ENCODE measurements at regions not wholly inside any gene's neighbourhood (a gene's known extent, or its start where the extent isn't known, plus 50 kb on each side); places are given as distances from the start of the nearest gene placed in this dataset.

DNA sequence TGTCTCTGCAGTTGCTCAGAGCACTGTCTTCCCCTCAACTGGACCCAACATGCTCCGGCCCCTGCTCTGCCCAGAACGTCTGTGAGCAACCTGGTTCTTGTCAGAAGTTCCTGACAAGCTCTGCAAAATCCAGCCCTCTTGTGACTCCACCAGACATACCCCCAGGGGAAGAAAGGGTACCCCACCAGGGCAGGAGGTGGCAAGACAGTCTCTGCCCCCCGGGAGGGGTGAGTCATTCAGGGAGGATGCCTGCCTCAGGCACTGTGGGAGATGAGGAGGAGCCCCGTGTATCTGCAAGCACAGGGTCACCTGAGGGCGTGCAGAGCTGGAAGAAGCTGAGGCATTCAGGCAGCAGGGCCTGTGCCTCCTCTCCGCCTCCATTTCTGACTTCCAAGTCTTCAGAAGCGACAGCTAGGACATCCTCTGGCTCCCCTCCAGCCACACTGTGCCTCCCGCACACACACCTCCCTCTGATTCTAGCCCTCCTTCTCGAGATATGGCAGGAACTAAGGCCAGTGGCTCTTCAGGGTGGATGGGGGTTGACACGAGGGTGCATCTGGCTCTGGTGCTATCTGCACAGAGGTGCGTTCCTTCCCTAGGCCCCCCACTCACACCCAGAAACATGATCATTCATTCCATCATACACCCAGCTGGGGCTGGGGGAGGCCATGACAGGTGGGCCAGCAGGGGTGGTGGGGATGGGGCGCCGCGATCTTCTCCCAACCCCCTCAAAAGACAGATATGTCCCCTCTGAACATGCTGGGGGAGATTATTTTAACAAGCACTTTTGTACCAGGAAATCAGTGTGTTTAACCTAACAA lies 222.2 kb downstream of the CYP26B1 start:
- WGBS (ENCODE audit: insufficient coverage, low coverage, missing lambda C conversion rate), result 27% methylated on average over 11 of the region's 14 CpGs
- H3K9me3 ChIP-seq (replicated peaks; ENCODE audit: control insufficient read depth, insufficient read depth, low read depth, low read length), result no peaks in the 10 kb centered on the region
- H3K27me3 ChIP-seq (ENCODE audit: control insufficient read depth in 2 of 2, insufficient read depth in 2 of 2, low read length in 2 of 2), result peaks cover 2 to 20% of the 10 kb centered on the region in 2 experiments; a peak in 3 of 5 replicates
- intact Hi-C loops (cut with micrococcal nuclease) (loop anchor here (10.0 kb wide), 1 partner anchor 679 kb away; no protein-coding TSS in a partner anchor), in situ Hi-C loops (cut with MboI) (loop anchor here (10.0 kb wide), 2 partner anchors 229 to 659 kb away; no protein-coding TSS in a partner anchor)
- no peak overlapping the region for H3K4me2 ChIP-seq (ENCODE audit: insufficient read depth, low read length)
- H3K27ac ChIP-seq (ENCODE audit: extremely low read depth, low read depth, low read length), result no peak overlapping the region
- no peak for ATAC-seq
- BruUV-seq (replicated peaks), result no TSS peak
- TF ChIP-seq GABPA (tag; conservative IDR thresholded peaks at IDR 0.05; ENCODE audit: low read depth) (no peak), HEY1 (CRISPR knock-in tag; IDR thresholded peaks at IDR 0.05; ENCODE audit: borderline replicate concordance) (no peak), STAT5B (CRISPR knock-in tag; IDR thresholded peaks at IDR 0.05) (no peak), ZNF696 (CRISPR knock-in tag; conservative IDR thresholded peaks at IDR 0.05) (no peak), ZNF12 (CRISPR knock-in tag; IDR thresholded peaks at IDR 0.05) (no peak), ZFX (CRISPR knock-in tag; IDR thresholded peaks at IDR 0.05) (no peak)
- TF ChIP-seq, protein P1, sequence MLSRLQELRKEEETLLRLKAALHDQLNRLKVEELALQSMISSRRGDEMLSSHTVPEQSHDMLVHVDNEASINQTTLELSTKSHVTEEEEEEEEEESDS (CRISPR knock-in tag; IDR thresholded peaks at IDR 0.05), result no peak
- TF ChIP-seq, protein P2, sequence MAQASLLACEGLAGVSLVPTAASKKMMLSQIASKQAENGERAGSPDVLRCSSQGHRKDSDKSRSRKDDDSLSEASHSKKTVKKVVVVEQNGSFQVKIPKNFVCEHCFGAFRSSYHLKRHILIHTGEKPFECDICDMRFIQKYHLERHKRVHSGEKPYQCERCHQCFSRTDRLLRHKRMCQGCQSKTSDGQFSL (CRISPR knock-in tag; IDR thresholded peaks at IDR 0.05), result no peak
- TF ChIP-seq, protein P2 (tag; IDR thresholded peaks at IDR 0.05), result no peak
- no peaks in the 10 kb centered on the region; a peak in 1 of 5 replicates for H3K4me1 ChIP-seq (replicated peaks in 1 of 2; ENCODE audit: control insufficient read depth in 2 of 2, insufficient read depth in 2 of 2, low read length in 2 of 2)
- H3K9me1 ChIP-seq (ENCODE audit: control insufficient read depth, insufficient read depth, low read length), result no peaks in the 10 kb centered on the region
- FAIRE-seq, result no peak
- peak in 1 of 4 experiments; percentile 3 for DNase-seq (ENCODE audit: extremely low read depth in 1 of 4, low spot score in 3 of 4)
- no peak overlapping the region for H2AFZ ChIP-seq (ENCODE audit: low read depth, low read length)
- CTCF ChIA-PET (ENCODE audit: low intra/inter-chr PET ratio), result interaction anchor here (1.9 kb wide), 1 partner anchor 654 kb away, joined by 7 read pairs; no protein-coding TSS in a partner anchor
- POLR2A ChIA-PET, result interaction anchor here (0.7 kb wide), 1 partner anchor 112 kb away, joined by 3 read pairs; no protein-coding TSS in a partner anchor
- H3K36me3 ChIP-seq (ENCODE audit: control insufficient read depth, insufficient read depth, low read length), result no peaks in the 10 kb centered on the region
- H3K4me3 ChIP-seq, result no peak overlapping the region
- no peaks in the 10 kb centered on the region for H3K79me2 ChIP-seq (ENCODE audit: control insufficient read depth, insufficient read depth, low read length)
- H4K20me1 ChIP-seq (replicated peaks; ENCODE audit: control insufficient read depth, insufficient read depth, low read length), result 0 out of 2 replicates have a peak, but pooled peaks cover 3% of the 10 kb centered on the region
- no peak overlapping the region for H3K9ac ChIP-seq (ENCODE audit: insufficient read depth in 1 of 2, low read depth in 2 of 2, low read length in 2 of 2)

Measured in K562 (cell line).